Ishikawa (cell line): ENCODE measurements at regions not wholly inside any gene's neighbourhood (a gene's known extent, or its start where the extent isn't known, plus 50 kb on each side); places are given as distances from the start of the nearest gene placed in this dataset.

ENCODE experiments used
- CEBPB ChIP-seq: IDR thresholded peaks from 2 replicates; pipeline ENCODE4 v1.6.1; 2012
- EGR1 ChIP-seq: IDR thresholded peaks from 2 replicates; pipeline ENCODE4 v1.6.1; 2012
- EP300 ChIP-seq: IDR thresholded peaks from 2 replicates; pipeline ENCODE4 v1.6.1; 2012; ENCODE audit warnings: borderline replicate concordance
- FOXM1 ChIP-seq: IDR thresholded peaks from 2 replicates; pipeline ENCODE4 v1.6.1; 2012; ENCODE audit warnings: low read depth, borderline replicate concordance
- MAX ChIP-seq: IDR thresholded peaks from 2 replicates; pipeline ENCODE4 v1.6.1; 2012
- RAD21 ChIP-seq: IDR thresholded peaks from 2 replicates; pipeline ENCODE4 v1.6.1; 2012; ENCODE audit warnings: low read depth
- TAF1 ChIP-seq: IDR thresholded peaks from 2 replicates; pipeline ENCODE4 v1.6.1; 2012; ENCODE audit warnings: low read depth, mild to moderate bottlenecking
- TCF12 ChIP-seq: IDR thresholded peaks from 2 replicates; pipeline ENCODE4 v1.6.1; 2012; ENCODE audit warnings: low read depth
- TEAD4 ChIP-seq: IDR thresholded peaks from 2 replicates; pipeline ENCODE4 v1.6.1; 2012
- YY1 ChIP-seq: IDR thresholded peaks from 2 replicates; pipeline ENCODE4 v1.6.1; 2012; ENCODE audit warnings: low read depth
- TF ChIP-seq, protein P1 (sequence below): IDR thresholded peaks from 2 replicates; pipeline ENCODE4 v1.6.1; 2012
- TF ChIP-seq, protein P2 (sequence below): IDR thresholded peaks from 2 replicates; pipeline ENCODE4 v1.6.1; 2012; ENCODE audit warnings: low read depth, mild to moderate bottlenecking

- TF ChIP-seq EP300 (no peak), CEBPB (no peak), RAD21 (no peak), YY1 (no peak), TEAD4 (no peak), MAX (no peak), TCF12 (no peak), EGR1 (no peak), TAF1 (no peak), FOXM1 (no peak)
- TF ChIP-seq, protein P1, sequence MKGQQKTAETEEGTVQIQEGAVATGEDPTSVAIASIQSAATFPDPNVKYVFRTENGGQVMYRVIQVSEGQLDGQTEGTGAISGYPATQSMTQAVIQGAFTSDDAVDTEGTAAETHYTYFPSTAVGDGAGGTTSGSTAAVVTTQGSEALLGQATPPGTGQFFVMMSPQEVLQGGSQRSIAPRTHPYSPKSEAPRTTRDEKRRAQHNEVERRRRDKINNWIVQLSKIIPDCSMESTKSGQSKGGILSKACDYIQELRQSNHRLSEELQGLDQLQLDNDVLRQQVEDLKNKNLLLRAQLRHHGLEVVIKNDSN = no peak
- TF ChIP-seq, protein P2, sequence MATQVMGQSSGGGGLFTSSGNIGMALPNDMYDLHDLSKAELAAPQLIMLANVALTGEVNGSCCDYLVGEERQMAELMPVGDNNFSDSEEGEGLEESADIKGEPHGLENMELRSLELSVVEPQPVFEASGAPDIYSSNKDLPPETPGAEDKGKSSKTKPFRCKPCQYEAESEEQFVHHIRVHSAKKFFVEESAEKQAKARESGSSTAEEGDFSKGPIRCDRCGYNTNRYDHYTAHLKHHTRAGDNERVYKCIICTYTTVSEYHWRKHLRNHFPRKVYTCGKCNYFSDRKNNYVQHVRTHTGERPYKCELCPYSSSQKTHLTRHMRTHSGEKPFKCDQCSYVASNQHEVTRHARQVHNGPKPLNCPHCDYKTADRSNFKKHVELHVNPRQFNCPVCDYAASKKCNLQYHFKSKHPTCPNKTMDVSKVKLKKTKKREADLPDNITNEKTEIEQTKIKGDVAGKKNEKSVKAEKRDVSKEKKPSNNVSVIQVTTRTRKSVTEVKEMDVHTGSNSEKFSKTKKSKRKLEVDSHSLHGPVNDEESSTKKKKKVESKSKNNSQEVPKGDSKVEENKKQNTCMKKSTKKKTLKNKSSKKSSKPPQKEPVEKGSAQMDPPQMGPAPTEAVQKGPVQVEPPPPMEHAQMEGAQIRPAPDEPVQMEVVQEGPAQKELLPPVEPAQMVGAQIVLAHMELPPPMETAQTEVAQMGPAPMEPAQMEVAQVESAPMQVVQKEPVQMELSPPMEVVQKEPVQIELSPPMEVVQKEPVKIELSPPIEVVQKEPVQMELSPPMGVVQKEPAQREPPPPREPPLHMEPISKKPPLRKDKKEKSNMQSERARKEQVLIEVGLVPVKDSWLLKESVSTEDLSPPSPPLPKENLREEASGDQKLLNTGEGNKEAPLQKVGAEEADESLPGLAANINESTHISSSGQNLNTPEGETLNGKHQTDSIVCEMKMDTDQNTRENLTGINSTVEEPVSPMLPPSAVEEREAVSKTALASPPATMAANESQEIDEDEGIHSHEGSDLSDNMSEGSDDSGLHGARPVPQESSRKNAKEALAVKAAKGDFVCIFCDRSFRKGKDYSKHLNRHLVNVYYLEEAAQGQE = no peak
Measured at GRCh38 chr3:191715585-191715984, 254.6 kb downstream of the PYDC2 start.
